ENCODE measurements at regions not wholly inside any gene's neighbourhood (a gene's known extent, or its start where the extent isn't known, plus 50 kb on each side); places are given as distances from the start of the nearest gene placed in this dataset.

GRCh38 chr14:86601813-86602212 is 1071.9 kb downstream of the FLRT2 start:
- no peak overlapping the region for H3K4me3 ChIP-seq
- no peak overlapping the region for H3K27ac ChIP-seq
- ATAC-seq, result no peak
- no peaks in the 10 kb centered on the region for H3K27me3 ChIP-seq
- no peaks in the 10 kb centered on the region for H3K36me3 ChIP-seq
- TF ChIP-seq CTCF (IDR thresholded peaks at IDR 0.05) (no peak), POLR2A (IDR thresholded peaks at IDR 0.05) (no peak)
- H3K4me1 ChIP-seq, result peaks cover 0 to 2% (median 0%) of the 10 kb centered on the region in 4 donors
- intact Hi-C loops (cut with DNase I), result no loop called here
- no peak for DNase-seq
- WGBS (ENCODE audit: insufficient coverage, low coverage, low lambda C conversion rate, missing lambda C conversion rate), result 50% methylated on average over 2 of the region's 2 CpGs
- no peaks in the 10 kb centered on the region for H3K9me3 ChIP-seq

GRCh38 chr14:86597279-86597678 is 1067.3 kb downstream of the FLRT2 start:
- no peak overlapping the region for H3K27ac ChIP-seq
- WGBS (ENCODE audit: insufficient coverage, low coverage, low lambda C conversion rate, missing lambda C conversion rate), result 67% methylated on average over 4 of the region's 4 CpGs
- no peak for DNase-seq
- intact Hi-C loops (cut with DNase I), result no loop called here
- no peaks in the 10 kb centered on the region for H3K27me3 ChIP-seq
- H3K4me3 ChIP-seq, result no peak overlapping the region
- H3K9me3 ChIP-seq, result no peaks in the 10 kb centered on the region
- TF ChIP-seq CTCF (IDR thresholded peaks at IDR 0.05), result no peak
- TF ChIP-seq POLR2A (IDR thresholded peaks at IDR 0.05), result no peak
- H3K4me1 ChIP-seq, result no peaks in the 10 kb centered on the region
- no peak for ATAC-seq
- H3K36me3 ChIP-seq, result no peaks in the 10 kb centered on the region

GRCh38 chr14:86596024-86596423 is 1066.1 kb downstream of the FLRT2 start:
- DNase-seq (no peak), ATAC-seq (no peak)
- no peak overlapping the region for H3K4me3 ChIP-seq
- no peak overlapping the region for H3K27ac ChIP-seq
- intact Hi-C loops (cut with DNase I), result no loop called here
- WGBS (ENCODE audit: insufficient coverage, low coverage, low lambda C conversion rate, missing lambda C conversion rate), result 83% methylated on average over 5 of the region's 5 CpGs
- H3K9me3 ChIP-seq, result no peaks in the 10 kb centered on the region
- no peaks in the 10 kb centered on the region for H3K36me3 ChIP-seq
- no peaks in the 10 kb centered on the region for H3K27me3 ChIP-seq
- no peak for TF ChIP-seq CTCF (IDR thresholded peaks at IDR 0.05)
- TF ChIP-seq POLR2A (IDR thresholded peaks at IDR 0.05), result no peak
- H3K4me1 ChIP-seq, result no peaks in the 10 kb centered on the region

GRCh38 chr14:86575141-86575540 is 1045.2 kb downstream of the FLRT2 start:
- ATAC-seq (no peak), DNase-seq (no peak)
- no peaks in the 10 kb centered on the region for H3K27me3 ChIP-seq
- intact Hi-C loops (cut with DNase I), result no loop called here
- H3K4me3 ChIP-seq, result no peak overlapping the region
- H3K27ac ChIP-seq, result no peak overlapping the region
- H3K36me3 ChIP-seq, result no peaks in the 10 kb centered on the region
- 72% methylated on average over 1 of the region's 1 CpG for WGBS (ENCODE audit: insufficient coverage, low coverage, low lambda C conversion rate, missing lambda C conversion rate)
- no peaks in the 10 kb centered on the region for H3K4me1 ChIP-seq
- TF ChIP-seq CTCF (IDR thresholded peaks at IDR 0.05), result no peak
- no peak for TF ChIP-seq POLR2A (IDR thresholded peaks at IDR 0.05)
- H3K9me3 ChIP-seq, result no peaks in the 10 kb centered on the region

GRCh38 chr14:86574778-86575129 is 1044.8 kb downstream of the FLRT2 start:
- TF ChIP-seq POLR2A (IDR thresholded peaks at IDR 0.05), result no peak
- no peak for TF ChIP-seq CTCF (IDR thresholded peaks at IDR 0.05)
- DNase-seq (no peak), ATAC-seq (no peak)
- Histone ChIP-seq H3K4me1 (no peaks in the 10 kb centered on the region), H3K9me3 (no peaks in the 10 kb centered on the region), H3K36me3 (no peaks in the 10 kb centered on the region), H3K27ac (no peak overlapping the region), H3K4me3 (no peak overlapping the region), H3K27me3 (no peaks in the 10 kb centered on the region)
- WGBS (ENCODE audit: insufficient coverage, low coverage, low lambda C conversion rate, missing lambda C conversion rate), result 82% methylated on average over 1 of the region's 1 CpG
- intact Hi-C loops (cut with DNase I), result no loop called here

All from right lobe of liver (tissue), 6 donors.